NCI-H2171 treated with DMSO at 0.1 percent for 48 hours (cell line): ENCODE measurements at regions not wholly inside any gene's neighbourhood (a gene's known extent, or its start where the extent isn't known, plus 50 kb on each side); places are given as distances from the start of the nearest gene placed in this dataset.
"Not testable (repeated sequence)": the region's sequence is repeated elsewhere in the genome, so short reads cannot be mapped to it uniquely, and the experiment has no call there.

Source experiments
- DNase-seq: peaks from one replicate; lab custom pipeline; 2025; lab: John Stamatoyannopoulos, UW

GRCh38 chr6:56904068-56904467 lies 50.8 kb upstream of the BEND6 start:
- DNase-seq: no peak

GRCh38 chr6:56902641-56903464 lies 52.1 kb upstream of the BEND6 start:
- peak; percentile 43 for DNase-seq

DNA sequence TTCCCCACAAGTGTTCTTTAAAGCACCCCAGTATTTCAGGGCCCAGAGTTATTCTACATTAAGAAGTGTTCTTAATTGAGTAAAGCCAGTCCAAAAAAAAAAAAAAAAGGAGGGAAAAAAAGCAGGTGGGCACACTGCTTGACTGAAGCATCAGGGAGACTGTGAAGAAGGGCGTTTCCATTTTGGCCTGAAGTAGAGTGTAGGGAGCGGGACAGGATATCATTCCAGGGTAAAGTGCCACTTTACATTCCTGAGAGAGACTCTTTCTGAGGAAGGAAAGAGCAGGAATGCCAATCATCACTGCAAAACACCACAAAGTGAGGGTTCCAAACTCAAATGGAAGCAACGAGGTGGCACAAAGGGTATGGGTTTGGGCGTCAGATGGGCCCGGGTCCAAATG lies 54.1 kb upstream of the BEND6 start:
- DNase-seq: no peak

DNA sequence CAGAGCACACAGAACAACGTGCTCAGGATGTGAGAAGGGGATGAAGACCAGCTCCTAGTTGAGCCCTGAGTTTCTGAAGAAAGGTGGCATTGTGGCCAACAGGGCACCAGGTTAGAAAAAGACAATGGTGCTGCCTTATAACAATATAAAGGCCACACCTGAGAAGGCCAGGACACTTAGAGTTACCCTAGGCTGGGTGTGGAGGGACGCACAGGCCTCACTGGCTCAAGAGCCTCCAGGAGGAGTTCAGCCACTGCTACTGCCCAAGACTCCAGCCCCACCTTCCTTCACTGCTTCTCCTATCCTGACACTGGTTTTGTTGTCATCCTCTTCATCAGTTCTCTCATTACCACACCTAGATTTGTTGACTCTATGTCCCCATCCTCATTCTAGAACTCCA lies 55.2 kb upstream of the BEND6 start:
- no peak for DNase-seq

- no peak for DNase-seq
These were observed 55.6 kb upstream of the BEND6 start for GRCh38 chr6:56899311-56899710.

- DNase-seq: no peak
These were observed 56.9 kb upstream of the BEND6 start for GRCh38 chr6:56897789-56898529.

DNA sequence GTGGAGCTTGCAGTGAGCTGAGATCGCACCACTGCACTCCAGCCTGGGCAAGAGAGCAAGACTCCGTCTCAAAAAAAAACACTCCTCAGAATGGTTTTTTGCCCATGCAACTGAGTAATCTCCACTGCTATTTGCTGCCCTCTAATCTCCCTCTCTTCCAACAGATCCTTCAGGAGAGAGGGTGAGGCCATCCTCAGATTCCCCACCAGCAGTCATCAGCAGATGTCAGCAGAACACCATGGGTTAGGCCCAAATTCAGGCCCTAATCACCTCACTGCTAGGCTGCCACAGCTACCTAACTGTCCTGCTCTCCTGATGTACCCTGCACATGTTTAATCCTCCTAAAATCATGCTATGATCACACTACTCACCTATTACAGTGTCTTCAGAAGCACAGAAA lies 63.2 kb upstream of the BEND6 start:
- peak; percentile 26 for DNase-seq

DNA sequence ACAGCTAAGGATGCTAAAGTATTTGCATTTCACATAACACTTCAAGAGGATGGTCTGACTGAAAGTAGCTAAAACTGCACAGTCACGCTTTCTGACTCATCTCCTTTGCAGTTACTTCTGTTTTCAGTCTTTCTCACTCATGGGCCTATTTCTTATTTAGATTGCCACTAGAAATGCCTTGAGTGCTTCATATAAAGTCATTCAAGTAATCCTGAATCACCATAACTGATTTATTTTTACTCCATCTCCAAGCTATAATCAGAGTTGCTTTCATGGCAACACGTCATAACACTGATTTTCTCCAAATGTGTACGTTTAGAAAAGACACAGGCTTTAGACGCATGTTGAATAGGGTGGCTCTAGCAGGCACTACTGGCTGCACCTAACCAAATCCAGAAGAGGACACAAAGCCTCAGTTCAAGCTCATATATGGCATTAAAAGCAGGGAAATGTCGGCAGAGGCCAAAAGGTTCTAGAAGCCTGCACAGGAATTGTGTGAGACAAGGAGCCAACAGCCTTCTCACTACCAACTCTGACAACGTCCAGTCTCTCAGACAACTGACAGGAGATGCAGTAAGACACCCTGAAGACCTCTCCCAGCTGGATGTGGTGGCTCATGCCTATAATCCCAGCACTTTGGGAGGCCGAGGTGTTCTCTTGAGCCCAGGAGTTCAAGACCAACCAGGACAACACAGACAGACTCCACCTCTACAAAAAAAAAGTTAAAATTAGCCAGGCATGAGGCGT lies 64.1 kb upstream of the BEND6 start:
- no peak for DNase-seq

DNA sequence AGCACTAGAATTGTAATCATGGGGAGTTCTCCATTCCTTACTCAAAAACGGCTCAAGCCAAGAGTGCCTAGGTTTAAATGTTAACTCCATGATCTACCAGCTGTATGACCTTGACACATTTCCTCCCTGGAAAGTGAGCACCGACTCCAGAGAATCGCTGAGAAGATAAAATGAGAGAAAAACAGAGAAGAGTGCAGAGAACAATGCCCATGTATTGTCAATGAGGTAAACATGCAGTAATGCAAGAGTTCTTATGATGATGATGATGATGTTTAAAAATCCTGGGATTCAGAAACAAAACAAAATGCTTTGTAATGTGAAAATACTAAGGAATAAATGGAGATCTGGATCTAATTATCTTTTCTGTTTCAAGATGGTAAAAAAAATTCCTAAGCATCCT lies 64.8 kb upstream of the BEND6 start:
- DNase-seq: no peak

DNA sequence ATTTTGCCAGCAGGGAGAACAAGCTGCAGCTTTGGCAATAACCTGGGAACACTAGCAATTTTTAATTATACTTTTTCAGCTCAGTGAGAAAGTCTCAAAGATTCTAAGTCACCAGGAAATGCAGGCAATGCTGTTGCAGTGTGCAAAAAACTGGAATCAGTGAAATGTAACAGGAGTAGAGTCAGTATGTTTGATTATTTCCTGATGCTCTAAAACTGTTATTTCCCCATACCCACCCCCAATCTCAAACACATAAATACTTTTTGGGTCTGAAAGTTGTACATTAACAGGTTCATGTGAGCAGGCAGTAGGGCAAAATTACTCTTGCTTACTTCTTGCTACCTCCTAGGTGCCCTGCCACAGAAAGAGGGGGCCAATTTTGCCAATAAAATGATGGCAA lies 65.4 kb upstream of the BEND6 start:
- DNase-seq: no peak

DNA sequence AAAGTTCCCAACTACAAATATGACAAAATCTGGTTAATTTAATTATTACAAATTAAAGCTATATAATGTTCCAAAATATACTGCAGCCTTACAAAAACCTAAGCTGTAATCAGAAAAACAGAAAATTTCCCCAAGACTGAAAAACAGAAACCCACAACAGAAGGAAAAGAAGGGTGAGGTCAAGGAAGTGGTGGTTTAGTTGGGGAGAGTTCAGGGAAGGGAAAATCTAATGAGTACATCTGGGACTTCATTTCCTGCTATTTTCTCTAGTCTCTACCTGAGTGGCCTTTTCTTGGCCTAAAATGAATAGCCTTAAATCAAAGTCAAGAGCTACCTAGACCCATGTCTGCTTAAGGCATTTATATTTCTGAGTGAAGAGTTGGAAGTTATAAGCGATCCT lies 66.2 kb upstream of the BEND6 start:
- no peak for DNase-seq

GRCh38 chr6:56887086-56887485 lies 67.8 kb upstream of the BEND6 start:
- no peak for DNase-seq

- no peak for DNase-seq
These were observed 77.0 kb upstream of the BEND6 start for GRCh38 chr6:56877922-56878321.

DNA sequence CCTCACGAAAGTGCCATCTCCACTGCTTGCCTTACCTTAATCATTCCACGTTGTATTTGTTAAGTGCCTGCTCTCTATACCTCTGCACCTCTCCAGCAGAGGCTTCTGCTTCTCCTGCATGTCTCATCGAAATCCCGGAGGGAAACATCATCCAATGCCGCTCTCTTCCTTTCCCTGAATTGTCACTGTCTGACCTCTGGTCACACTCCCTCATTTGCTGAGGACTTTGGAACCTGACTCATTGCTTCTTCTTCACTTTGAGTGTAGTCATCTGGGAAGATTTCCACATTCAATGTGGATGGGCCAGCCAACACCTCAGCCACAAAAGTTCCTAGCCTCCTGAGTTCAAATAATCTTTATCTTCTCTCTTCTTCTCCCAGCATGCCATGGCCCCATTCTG lies 78.9 kb upstream of the BEND6 start:
- DNase-seq: no peak

DNA sequence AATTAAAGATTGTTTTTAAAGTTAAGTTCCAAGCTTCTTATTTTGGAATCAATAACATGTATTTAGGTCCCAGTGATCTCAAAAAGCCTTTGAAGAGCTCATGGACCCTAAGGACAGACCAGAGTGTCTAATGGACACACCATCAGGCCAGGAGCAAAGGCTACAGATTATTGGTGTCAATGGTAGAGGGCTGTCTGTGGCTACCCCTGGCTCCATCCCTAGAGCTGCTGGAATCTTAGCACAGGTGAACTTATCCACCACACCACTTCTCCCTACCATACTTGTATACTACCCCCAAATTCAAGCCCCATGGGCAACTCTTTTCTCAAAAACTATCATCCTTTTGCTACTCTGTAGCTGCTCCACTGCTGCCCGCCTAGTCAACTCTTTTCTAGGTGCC lies 79.4 kb upstream of the BEND6 start:
- no peak for DNase-seq

DNA sequence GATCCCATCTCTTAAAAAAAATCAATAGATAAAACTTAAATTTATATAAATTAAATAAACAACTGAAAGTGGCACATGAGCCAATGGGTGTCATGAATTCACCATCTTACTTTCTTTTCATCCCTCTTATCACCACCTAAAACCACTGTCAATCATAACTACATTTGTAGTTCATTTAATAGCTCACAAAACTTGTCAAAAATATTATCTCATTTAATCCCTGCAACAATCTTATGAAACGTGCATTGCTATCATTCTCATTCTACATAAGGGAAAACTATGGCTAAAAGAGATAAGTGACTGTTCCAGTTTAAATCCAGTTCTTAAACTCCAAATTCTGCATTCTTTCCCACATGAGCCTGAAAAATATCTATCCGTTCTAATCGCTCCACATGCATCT lies 80.6 kb upstream of the BEND6 start:
- no peak for DNase-seq

GRCh38 chr6:56870053-56870452 lies 84.9 kb upstream of the BEND6 start:
- DNase-seq: not testable (repeated sequence)

- DNase-seq: no peak
These were observed 85.6 kb upstream of the BEND6 start for GRCh38 chr6:56869346-56869745.

- DNase-seq: no peak
These were observed 86.2 kb upstream of the BEND6 start for GRCh38 chr6:56868687-56869086.

- DNase-seq: no peak
These were observed 87.9 kb upstream of the BEND6 start for GRCh38 chr6:56866917-56867522.

GRCh38 chr6:56865081-56865875 lies 89.6 kb upstream of the BEND6 start:
- DNase-seq: peak; percentile 70

- no peak for DNase-seq
These were observed 90.7 kb upstream of the BEND6 start for GRCh38 chr6:56864171-56864616.
